Osteoblast (primary cell): ENCODE measurements at regions not wholly inside any gene's neighbourhood (a gene's known extent, or its start where the extent isn't known, plus 50 kb on each side); places are given as distances from the start of the nearest gene placed in this dataset.

Source experiments
- DNase-seq: peaks from one replicate; pipeline ENCODE4 v3.0.0; 2011; ENCODE audit warnings: low spot score, mixed read lengths; ENCODE audit not compliant: insufficient read length; ENCODE audit errors: missing footprints
- H2AFZ ChIP-seq: 2 replicates; pipeline ENCODE4 v1.6.0; 2011; ENCODE audit warnings: mild to moderate bottlenecking, low read length
- H3K27ac ChIP-seq: 2 replicates; pipeline ENCODE4 v1.5.1; 2011; ENCODE audit warnings: mild to moderate bottlenecking, low read depth, low read length, moderate library complexity
- H3K27me3 ChIP-seq: 2 replicates; pipeline ENCODE4 v1.6.0; 2012; ENCODE audit warnings: mild to moderate bottlenecking, control low read depth, inconsistent platforms, low read length, moderate library complexity; ENCODE audit not compliant: insufficient read depth
- H3K36me3 ChIP-seq: 2 replicates; pipeline ENCODE4 v1.5.1; 2011; ENCODE audit warnings: mild to moderate bottlenecking, low read length, control low read depth, moderate library complexity; ENCODE audit not compliant: insufficient read depth
- H3K4me1 ChIP-seq: 2 replicates; pipeline ENCODE4 v1.5.1; 2011; ENCODE audit warnings: mild to moderate bottlenecking, low read length, control low read depth, moderate library complexity; ENCODE audit not compliant: insufficient read depth
- H3K4me2 ChIP-seq: 2 replicates; pipeline ENCODE4 v1.6.0; 2011; ENCODE audit warnings: mild to moderate bottlenecking, low read length; ENCODE audit not compliant: insufficient read depth
- H3K4me3 ChIP-seq: fragments of 200-600 bp; sonication (generic); 3 replicates; pipeline ENCODE4 v1.5.1; 2012; ENCODE audit warnings: mild to moderate bottlenecking, low read length, inconsistent platforms; ENCODE audit not compliant: insufficient read depth
- H3K79me2 ChIP-seq: 2 replicates; pipeline ENCODE4 v1.6.0; 2012; ENCODE audit warnings: mild to moderate bottlenecking, low read length, control low read depth, inconsistent platforms; ENCODE audit not compliant: insufficient read depth
- H3K9me3 ChIP-seq: 2 replicates; pipeline ENCODE4 v1.5.1; 2011; ENCODE audit warnings: low read depth, low read length, control low read depth
- H4K20me1 ChIP-seq: 2 replicates; pipeline ENCODE4 v1.6.0; 2012; ENCODE audit warnings: mild to moderate bottlenecking, low read length, control low read depth; ENCODE audit not compliant: insufficient read depth
- CTCF ChIP-seq: IDR thresholded peaks from 2 replicates; pipeline ENCODE4 v1.5.1; 2011; ENCODE audit warnings: mild to moderate bottlenecking, low read depth, low read length, moderate library complexity; ENCODE audit errors: extremely low read depth

DNA sequence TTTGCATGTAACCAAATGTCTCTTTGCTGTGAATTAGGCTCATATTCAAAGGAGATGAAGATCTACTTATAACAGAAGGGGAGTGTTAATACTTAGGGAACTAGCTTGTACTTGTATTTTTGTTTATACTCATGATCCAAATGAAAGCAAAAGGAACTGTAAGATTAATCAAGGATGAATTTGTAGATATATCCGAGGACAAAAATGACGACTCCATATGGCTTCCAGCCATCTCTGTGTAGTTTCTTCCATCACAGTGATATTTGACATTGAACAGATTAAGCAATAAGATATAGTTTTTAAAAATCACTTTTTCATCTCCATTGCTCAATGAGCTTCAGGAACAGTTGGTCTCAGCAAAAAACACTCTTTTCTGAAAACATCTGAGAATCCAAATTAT is 257.4 kb upstream of the CAMK1G start:
- H2AFZ ChIP-seq: no peak overlapping the region
- no peak overlapping the region for H3K4me3 ChIP-seq
- no peak overlapping the region for H3K27ac ChIP-seq
- H4K20me1 ChIP-seq: no peaks in the 10 kb centered on the region
- no peaks in the 10 kb centered on the region for H3K79me2 ChIP-seq
- no peaks in the 10 kb centered on the region for H3K4me1 ChIP-seq
- H3K27me3 ChIP-seq: no peaks in the 10 kb centered on the region
- no peak for TF ChIP-seq CTCF
- no peaks in the 10 kb centered on the region for H3K9me3 ChIP-seq
- no peak overlapping the region for H3K4me2 ChIP-seq
- no peak for DNase-seq
- H3K36me3 ChIP-seq: no peaks in the 10 kb centered on the region

DNA sequence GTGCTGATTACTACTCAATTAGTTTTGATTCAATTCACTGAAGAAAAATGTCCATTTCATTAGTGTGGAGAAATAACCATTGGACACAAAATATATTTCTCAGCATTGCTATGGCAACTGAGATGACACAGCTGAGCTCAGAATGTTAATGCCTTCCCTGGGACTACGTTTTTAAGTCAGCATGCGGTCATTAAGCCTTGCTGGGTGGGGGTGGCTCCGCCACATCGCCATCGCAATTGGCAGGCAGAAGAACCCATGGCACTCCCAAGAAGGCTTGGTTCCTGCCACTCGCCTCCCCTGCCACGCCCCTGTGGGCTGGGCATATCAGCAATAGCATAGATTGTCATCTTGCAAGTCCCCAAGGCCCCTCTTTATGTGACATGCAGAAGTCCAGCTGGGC is 256.7 kb upstream of the CAMK1G start:
- Histone ChIP-seq H3K4me2 (no peak overlapping the region), H2AFZ (no peak overlapping the region), H3K9me3 (no peaks in the 10 kb centered on the region), H3K36me3 (no peaks in the 10 kb centered on the region), H3K27ac (no peak overlapping the region), H3K27me3 (no peaks in the 10 kb centered on the region), H3K79me2 (no peaks in the 10 kb centered on the region), H4K20me1 (no peaks in the 10 kb centered on the region), H3K4me3 (no peak overlapping the region), H3K4me1 (no peaks in the 10 kb centered on the region)
- DNase-seq: no peak
- no peak for TF ChIP-seq CTCF

DNA sequence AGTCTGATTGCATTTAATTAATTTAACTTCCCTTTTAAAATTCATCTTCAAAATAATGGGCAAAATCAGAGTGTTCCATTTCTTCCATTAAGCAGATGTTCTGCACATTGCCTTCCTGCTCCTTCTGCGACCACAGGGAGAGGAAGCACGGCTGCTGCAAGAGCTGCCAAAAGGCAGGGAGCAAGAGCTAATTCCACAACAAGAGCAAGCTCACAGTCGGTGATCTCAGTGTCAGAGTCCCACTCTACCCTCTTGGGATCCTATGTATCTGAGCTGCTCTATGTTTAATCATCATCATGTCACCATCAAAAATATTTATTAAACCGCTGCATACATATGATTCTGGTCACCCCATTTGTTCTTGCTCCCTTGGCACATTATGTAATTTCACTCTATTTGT is 255.3 kb upstream of the CAMK1G start:
- no peak overlapping the region for H3K27ac ChIP-seq
- no peaks in the 10 kb centered on the region for H4K20me1 ChIP-seq
- H3K4me3 ChIP-seq: no peak overlapping the region
- DNase-seq: no peak
- no peaks in the 10 kb centered on the region for H3K36me3 ChIP-seq
- no peaks in the 10 kb centered on the region for H3K4me1 ChIP-seq
- H3K4me2 ChIP-seq: no peak overlapping the region
- H3K27me3 ChIP-seq: no peaks in the 10 kb centered on the region
- no peak for TF ChIP-seq CTCF
- no peak overlapping the region for H2AFZ ChIP-seq
- no peaks in the 10 kb centered on the region for H3K9me3 ChIP-seq
- H3K79me2 ChIP-seq: no peaks in the 10 kb centered on the region

- Histone ChIP-seq H2AFZ (no peak overlapping the region), H3K4me1 (no peaks in the 10 kb centered on the region), H3K9me3 (no peaks in the 10 kb centered on the region), H3K27ac (no peak overlapping the region), H3K36me3 (no peaks in the 10 kb centered on the region), H3K4me3 (no peak overlapping the region), H4K20me1 (no peaks in the 10 kb centered on the region), H3K27me3 (no peaks in the 10 kb centered on the region), H3K79me2 (no peaks in the 10 kb centered on the region), H3K4me2 (no peak overlapping the region)
- TF ChIP-seq CTCF: peak; percentile 84
- no peak for DNase-seq
These were observed 248.3 kb upstream of the CAMK1G start for GRCh38 chr1:209335178-209335577.
